HEK293T (cell line): ENCODE measurements at regions not wholly inside any gene's neighbourhood (a gene's known extent, or its start where the extent isn't known, plus 50 kb on each side); places are given as distances from the start of the nearest gene placed in this dataset.

ENCODE experiments used
- BHLHE40 ChIP-seq: fragments of 450-650 bp; IDR thresholded peaks from 2 replicates; pipeline ENCODE4 v1.6.1; 2016; ENCODE audit warnings: mild to moderate bottlenecking, moderate library complexity, borderline replicate concordance
- CTBP1 ChIP-seq: fragments of 450-650 bp; IDR thresholded peaks from 2 replicates; pipeline ENCODE4 v1.6.1; 2016; ENCODE audit warnings: borderline replicate concordance
- ELF4 ChIP-seq: fragments of 450-650 bp; IDR thresholded peaks from 2 replicates; pipeline ENCODE4 v1.6.1; 2017; ENCODE audit warnings: antibody characterized with exemption
- FOXA1 ChIP-seq: fragments of 450-650 bp; IDR thresholded peaks from 2 replicates; pipeline ENCODE4 v1.6.1; 2016; ENCODE audit warnings: mild to moderate bottlenecking
- FOXK2 ChIP-seq: fragments of 450-650 bp; IDR thresholded peaks from 2 replicates; pipeline ENCODE4 v1.6.1; 2016; ENCODE audit warnings: mild to moderate bottlenecking
- FOXM1 ChIP-seq: fragments of 450-650 bp; IDR thresholded peaks from 2 replicates; pipeline ENCODE4 v1.6.1; 2017; ENCODE audit warnings: mild to moderate bottlenecking, borderline replicate concordance
- HDGF ChIP-seq: fragments of 450-650 bp; IDR thresholded peaks from 2 replicates; pipeline ENCODE4 v1.6.1; 2017; ENCODE audit warnings: antibody characterized with exemption, borderline replicate concordance
- LEF1 ChIP-seq: fragments of 450-650 bp; IDR thresholded peaks from 2 replicates; pipeline ENCODE4 v1.6.1; 2017; ENCODE audit warnings: mild to moderate bottlenecking, borderline replicate concordance
- NFRKB ChIP-seq: fragments of 450-650 bp; IDR thresholded peaks from 2 replicates; pipeline ENCODE4 v1.6.1; 2016; ENCODE audit warnings: mild to moderate bottlenecking, moderate library complexity
- PKNOX1 ChIP-seq: fragments of 450-650 bp; IDR thresholded peaks from 2 replicates; pipeline ENCODE4 v1.6.1; 2016
- SP1 ChIP-seq: fragments of 450-650 bp; IDR thresholded peaks from 2 replicates; pipeline ENCODE4 v1.6.1; 2017
- SUZ12 ChIP-seq: fragments of 450-650 bp; IDR thresholded peaks from 2 replicates; pipeline ENCODE4 v1.6.1; 2016; ENCODE audit warnings: mild to moderate bottlenecking
- ZNF384 ChIP-seq: fragments of 450-650 bp; IDR thresholded peaks from 2 replicates; pipeline ENCODE4 v1.6.1; 2016

GRCh38 chr10:44587488-44588318 is 202.8 kb upstream of the CXCL12 start:
- TF ChIP-seq CTBP1 (no peak), FOXA1 (no peak), NFRKB (no peak), BHLHE40 (no peak), SP1 (no peak), SUZ12 (no peak), FOXM1 (no peak), FOXK2 (no peak), HDGF (no peak), PKNOX1 (no peak), ZNF384 (no peak), ELF4 (no peak), LEF1 (no peak)
